HEK293T (cell line): ENCODE measurements at regions not wholly inside any gene's neighbourhood (a gene's known extent, or its start where the extent isn't known, plus 50 kb on each side); places are given as distances from the start of the nearest gene placed in this dataset.
"Not testable (repeated sequence)": the region's sequence is repeated elsewhere in the genome, so short reads cannot be mapped to it uniquely, and the experiment has no call there.

Experiments
- CTCF ChIA-PET: fragments of 350-600 bp; formaldehyde crosslinking; extraction: SDS; loops from one replicate; lab custom pipeline; 2021; ENCODE audit warnings: antibody characterized with exemption, inconsistent platforms; lab: Yijun Ruan, JAX
- POLR2A ChIA-PET: fragments of 350-600 bp; formaldehyde crosslinking; extraction: SDS; loops from one replicate; lab custom pipeline; 2020; ENCODE audit warnings: antibody characterized with exemption, inconsistent platforms; lab: Yijun Ruan, JAX
- DNase-seq: peaks from one replicate; pipeline ENCODE4 v3.0.0; 2012; ENCODE audit warnings: mixed read lengths; ENCODE audit errors: extremely low spot score
- ARNT ChIP-seq: fragments of 450-650 bp; IDR thresholded peaks from 2 replicates; pipeline ENCODE4 v1.6.1; 2017; ENCODE audit warnings: mild to moderate bottlenecking
- BHLHE40 ChIP-seq: fragments of 450-650 bp; IDR thresholded peaks from 2 replicates; pipeline ENCODE4 v1.6.1; 2016; ENCODE audit warnings: mild to moderate bottlenecking, moderate library complexity, borderline replicate concordance
- CTBP1 ChIP-seq: fragments of 450-650 bp; IDR thresholded peaks from 2 replicates; pipeline ENCODE4 v1.6.1; 2016; ENCODE audit warnings: borderline replicate concordance
- ELF4 ChIP-seq: fragments of 450-650 bp; IDR thresholded peaks from 2 replicates; pipeline ENCODE4 v1.6.1; 2017; ENCODE audit warnings: antibody characterized with exemption
- FOXA1 ChIP-seq: fragments of 450-650 bp; IDR thresholded peaks from 2 replicates; pipeline ENCODE4 v1.6.1; 2016; ENCODE audit warnings: mild to moderate bottlenecking
- FOXK2 ChIP-seq: fragments of 450-650 bp; IDR thresholded peaks from 2 replicates; pipeline ENCODE4 v1.6.1; 2016; ENCODE audit warnings: mild to moderate bottlenecking
- FOXM1 ChIP-seq: fragments of 450-650 bp; IDR thresholded peaks from 2 replicates; pipeline ENCODE4 v1.6.1; 2017; ENCODE audit warnings: mild to moderate bottlenecking, borderline replicate concordance
- HDGF ChIP-seq: fragments of 450-650 bp; IDR thresholded peaks from 2 replicates; pipeline ENCODE4 v1.6.1; 2017; ENCODE audit warnings: antibody characterized with exemption, borderline replicate concordance
- L3MBTL2 ChIP-seq: fragments of 450-650 bp; conservative IDR thresholded peaks from 2 replicates; pipeline ENCODE4 v1.6.1; 2016; ENCODE audit warnings: mild to moderate bottlenecking
- LEF1 ChIP-seq: fragments of 450-650 bp; IDR thresholded peaks from 2 replicates; pipeline ENCODE4 v1.6.1; 2017; ENCODE audit warnings: mild to moderate bottlenecking, borderline replicate concordance
- NFRKB ChIP-seq: fragments of 450-650 bp; IDR thresholded peaks from 2 replicates; pipeline ENCODE4 v1.6.1; 2016; ENCODE audit warnings: mild to moderate bottlenecking, moderate library complexity
- PKNOX1 ChIP-seq: fragments of 450-650 bp; IDR thresholded peaks from 2 replicates; pipeline ENCODE4 v1.6.1; 2016
- SP1 ChIP-seq: fragments of 450-650 bp; IDR thresholded peaks from 2 replicates; pipeline ENCODE4 v1.6.1; 2017
- SUZ12 ChIP-seq: fragments of 450-650 bp; IDR thresholded peaks from 2 replicates; pipeline ENCODE4 v1.6.1; 2016; ENCODE audit warnings: mild to moderate bottlenecking
- TARDBP ChIP-seq: fragments of 450-650 bp; IDR thresholded peaks from 2 replicates; pipeline ENCODE4 v1.6.1; 2016
- ZNF384 ChIP-seq: fragments of 450-650 bp; IDR thresholded peaks from 2 replicates; pipeline ENCODE4 v1.6.1; 2016

- TF ChIP-seq PKNOX1 (peak; percentile 76), FOXM1 (no peak)
- CTCF ChIA-PET, result no interaction called here
- POLR2A ChIA-PET, result no interaction called here
- DNase-seq, result no peak
Measured at GRCh38 chr7:115805458-115805857, 225.1 kb downstream of the TFEC start.

- no peak for TF ChIP-seq ZNF384
- no peak for TF ChIP-seq TARDBP
- no peak for TF ChIP-seq SP1
- TF ChIP-seq LEF1, result no peak
- no peak for TF ChIP-seq FOXA1
- TF ChIP-seq HDGF, result no peak
- no peak for DNase-seq
- CTCF ChIA-PET, result no interaction called here
- POLR2A ChIA-PET, result no interaction called here
Measured at GRCh38 chr7:115802415-115802814, 228.1 kb downstream of the TFEC start.

- CTCF ChIA-PET, result no interaction called here
- DNase-seq, result no peak
Measured at GRCh38 chr7:115799430-115799829, 231.1 kb downstream of the TFEC start.

GRCh38 chr7:115793958-115794702 is 236.4 kb downstream of the TFEC start:
- POLR2A ChIA-PET, result no interaction called here
- TF ChIP-seq SP1 (no peak), ELF4 (no peak), SUZ12 (no peak), NFRKB (no peak), FOXA1 (no peak), ZNF384 (no peak), HDGF (no peak), PKNOX1 (no peak), CTBP1 (no peak), LEF1 (no peak), FOXM1 (no peak), FOXK2 (no peak), L3MBTL2 (no peak), ARNT (no peak), BHLHE40 (no peak), TARDBP (no peak)
- CTCF ChIA-PET, result no interaction called here
- no peak for DNase-seq

More at GRCh38 chr7:115799430-115799829, 231.1 kb downstream of the TFEC start:
- POLR2A ChIA-PET, result no interaction called here
- no peak for TF ChIP-seq LEF1

GRCh38 chr7:115789901-115790300 is 240.7 kb downstream of the TFEC start:
- CTCF ChIA-PET, result no interaction called here
- TF ChIP-seq SP1, result no peak
- TF ChIP-seq SUZ12, result no peak
- TF ChIP-seq CTBP1, result no peak
- TF ChIP-seq PKNOX1, result no peak
- TF ChIP-seq ARNT, result no peak
- TF ChIP-seq LEF1, result no peak
- no peak for TF ChIP-seq ELF4
- no peak for TF ChIP-seq NFRKB
- no peak for TF ChIP-seq TARDBP
- TF ChIP-seq FOXA1, result no peak
- TF ChIP-seq FOXM1, result no peak
- no peak for TF ChIP-seq ZNF384
- no peak for TF ChIP-seq HDGF
- no peak for TF ChIP-seq FOXK2
- TF ChIP-seq BHLHE40, result no peak
- no peak for DNase-seq
- POLR2A ChIA-PET, result no interaction called here

GRCh38 chr7:115789473-115789872 is 241.1 kb downstream of the TFEC start:
- CTCF ChIA-PET, DNase-seq, POLR2A ChIA-PET: not testable (repeated sequence)

GRCh38 chr7:115782696-115783490 is 247.7 kb downstream of the TFEC start:
- POLR2A ChIA-PET, result no interaction called here
- DNase-seq, result peak; percentile 13
- TF ChIP-seq FOXM1 (no peak), PKNOX1 (peak; percentile 90), FOXA1 (no peak), ARNT (no peak), BHLHE40 (no peak), HDGF (no peak), ZNF384 (peak; percentile 68), TARDBP (no peak)
- CTCF ChIA-PET, result no interaction called here
